ENCODE measurements at regions not wholly inside any gene's neighbourhood (a gene's known extent, or its start where the extent isn't known, plus 50 kb on each side); places are given as distances from the start of the nearest gene placed in this dataset.
"Not testable (repeated sequence)": the region's sequence is repeated elsewhere in the genome, so short reads cannot be mapped to it uniquely, and the experiment has no call there.

- TF ChIP-seq POLR2AphosphoS5, POLR2A (IDR thresholded peaks at IDR 0.05): not testable (repeated sequence)
Measured at GRCh38 chr5:21488828-21489227, 1364.3 kb downstream of the CDH12 start.
